DMS153 treated with DMSO at 0.1 percent for 48 hours (cell line): ENCODE measurements at regions not wholly inside any gene's neighbourhood (a gene's known extent, or its start where the extent isn't known, plus 50 kb on each side); places are given as distances from the start of the nearest gene placed in this dataset.
"Not testable (repeated sequence)": the region's sequence is repeated elsewhere in the genome, so short reads cannot be mapped to it uniquely, and the experiment has no call there.

ENCODE experiments used
- DNase-seq: peaks from one replicate; lab custom pipeline; 2025; ENCODE audit not compliant: unreplicated experiment; lab: John Stamatoyannopoulos, UW

GRCh38 chr6:137313928-137314855 is 95.0 kb upstream of the IFNGR1 start:
- peak; percentile 67 for DNase-seq

GRCh38 chr6:137313211-137313610 is 94.0 kb upstream of the IFNGR1 start:
- DNase-seq, result no peak

GRCh38 chr6:137311940-137312339 is 92.8 kb upstream of the IFNGR1 start:
- no peak for DNase-seq

GRCh38 chr6:137309078-137309762 is 90.0 kb upstream of the IFNGR1 start:
- peak; percentile 83 for DNase-seq

GRCh38 chr6:137307163-137307854 is 88.1 kb upstream of the IFNGR1 start:
- no peak for DNase-seq

GRCh38 chr6:137305691-137306090 is 86.5 kb upstream of the IFNGR1 start:
- DNase-seq, result no peak

- no peak for DNase-seq
These were observed 85.0 kb upstream of the IFNGR1 start for GRCh38 chr6:137304020-137304780.

- DNase-seq, result no peak
These were observed 84.3 kb upstream of the IFNGR1 start for GRCh38 chr6:137303441-137303840.

GRCh38 chr6:137299681-137300080 is 80.5 kb upstream of the IFNGR1 start:
- no peak for DNase-seq

GRCh38 chr6:137297887-137298286 is 78.7 kb upstream of the IFNGR1 start:
- DNase-seq, result no peak

- DNase-seq, result not testable (repeated sequence)
These were observed 73.1 kb upstream of the IFNGR1 start for GRCh38 chr6:137292326-137292725.

GRCh38 chr6:137291441-137291840 is 72.3 kb upstream of the IFNGR1 start:
- DNase-seq, result no peak

GRCh38 chr6:137290601-137291261 is 71.5 kb upstream of the IFNGR1 start:
- no peak for DNase-seq

GRCh38 chr6:137286916-137287315 is 67.7 kb upstream of the IFNGR1 start:
- DNase-seq, result no peak

- DNase-seq, result no peak
These were observed 67.2 kb upstream of the IFNGR1 start for GRCh38 chr6:137286368-137286767.

- DNase-seq, result no peak
These were observed 65.6 kb upstream of the IFNGR1 start for GRCh38 chr6:137284811-137285110.

GRCh38 chr6:137283940-137284810 is 65.0 kb upstream of the IFNGR1 start:
- no peak for DNase-seq

- no peak for DNase-seq
These were observed 63.9 kb upstream of the IFNGR1 start for GRCh38 chr6:137283080-137283479.

GRCh38 chr6:137282254-137282653 is 63.1 kb upstream of the IFNGR1 start:
- no peak for DNase-seq

GRCh38 chr6:137279279-137279678 is 60.1 kb upstream of the IFNGR1 start:
- DNase-seq, result not testable (repeated sequence)
